Tibial nerve (tissue), 3 donors: ENCODE measurements at regions not wholly inside any gene's neighbourhood (a gene's known extent, or its start where the extent isn't known, plus 50 kb on each side); places are given as distances from the start of the nearest gene placed in this dataset.

Experiments
- POLR2A ChIP-seq, 2 donors: fragments of 450-650 bp; IDR thresholded peaks; one replicate each; pipeline ENCODE4 v1.6.1; 2017; ENCODE audit warnings: antibody characterized with exemption in 2 of 2, mild to moderate bottlenecking in 2 of 2, moderate library complexity in 2 of 2
- TF ChIP-seq, protein P1 (sequence below), 5 experiments: fragments of 200-600 bp in 3 of 5; fragments of 450-650 bp in 2 of 5; sonication (generic) in 3 of 5; IDR thresholded peaks; one replicate each; pipeline ENCODE4 v1.5.1; 2016 to 2019; ENCODE audit warnings: antibody characterized with exemption in 5 of 5, mild to moderate bottlenecking in 3 of 5, moderate library complexity in 2 of 5

DNA sequence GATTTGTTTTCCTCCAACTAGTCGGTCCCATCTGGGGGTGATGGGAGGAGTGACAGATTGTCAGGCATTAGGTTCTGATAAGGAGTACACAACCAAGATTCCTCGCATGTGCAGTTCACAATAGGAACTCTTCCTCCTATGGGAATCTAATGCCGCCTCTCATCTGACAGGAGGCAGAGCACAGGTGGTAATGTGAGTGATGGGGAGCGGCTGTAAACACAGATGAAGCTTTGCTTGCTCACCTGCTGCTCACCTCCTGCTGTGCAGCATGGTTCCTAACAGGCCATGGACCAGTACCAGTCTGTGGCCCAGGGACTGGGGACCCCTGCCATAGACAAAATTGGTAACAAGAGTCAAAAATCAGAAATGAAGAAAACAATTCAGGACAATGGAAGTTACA is 173.3 kb upstream of the HMHB1 start:
- TF ChIP-seq, protein P1, sequence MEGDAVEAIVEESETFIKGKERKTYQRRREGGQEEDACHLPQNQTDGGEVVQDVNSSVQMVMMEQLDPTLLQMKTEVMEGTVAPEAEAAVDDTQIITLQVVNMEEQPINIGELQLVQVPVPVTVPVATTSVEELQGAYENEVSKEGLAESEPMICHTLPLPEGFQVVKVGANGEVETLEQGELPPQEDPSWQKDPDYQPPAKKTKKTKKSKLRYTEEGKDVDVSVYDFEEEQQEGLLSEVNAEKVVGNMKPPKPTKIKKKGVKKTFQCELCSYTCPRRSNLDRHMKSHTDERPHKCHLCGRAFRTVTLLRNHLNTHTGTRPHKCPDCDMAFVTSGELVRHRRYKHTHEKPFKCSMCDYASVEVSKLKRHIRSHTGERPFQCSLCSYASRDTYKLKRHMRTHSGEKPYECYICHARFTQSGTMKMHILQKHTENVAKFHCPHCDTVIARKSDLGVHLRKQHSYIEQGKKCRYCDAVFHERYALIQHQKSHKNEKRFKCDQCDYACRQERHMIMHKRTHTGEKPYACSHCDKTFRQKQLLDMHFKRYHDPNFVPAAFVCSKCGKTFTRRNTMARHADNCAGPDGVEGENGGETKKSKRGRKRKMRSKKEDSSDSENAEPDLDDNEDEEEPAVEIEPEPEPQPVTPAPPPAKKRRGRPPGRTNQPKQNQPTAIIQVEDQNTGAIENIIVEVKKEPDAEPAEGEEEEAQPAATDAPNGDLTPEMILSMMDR (IDR thresholded peaks at IDR 0.05): no peak
- TF ChIP-seq POLR2A (IDR thresholded peaks at IDR 0.05): no peak
